ENCODE measurements at regions not wholly inside any gene's neighbourhood (a gene's known extent, or its start where the extent isn't known, plus 50 kb on each side); places are given as distances from the start of the nearest gene placed in this dataset.

DNA sequence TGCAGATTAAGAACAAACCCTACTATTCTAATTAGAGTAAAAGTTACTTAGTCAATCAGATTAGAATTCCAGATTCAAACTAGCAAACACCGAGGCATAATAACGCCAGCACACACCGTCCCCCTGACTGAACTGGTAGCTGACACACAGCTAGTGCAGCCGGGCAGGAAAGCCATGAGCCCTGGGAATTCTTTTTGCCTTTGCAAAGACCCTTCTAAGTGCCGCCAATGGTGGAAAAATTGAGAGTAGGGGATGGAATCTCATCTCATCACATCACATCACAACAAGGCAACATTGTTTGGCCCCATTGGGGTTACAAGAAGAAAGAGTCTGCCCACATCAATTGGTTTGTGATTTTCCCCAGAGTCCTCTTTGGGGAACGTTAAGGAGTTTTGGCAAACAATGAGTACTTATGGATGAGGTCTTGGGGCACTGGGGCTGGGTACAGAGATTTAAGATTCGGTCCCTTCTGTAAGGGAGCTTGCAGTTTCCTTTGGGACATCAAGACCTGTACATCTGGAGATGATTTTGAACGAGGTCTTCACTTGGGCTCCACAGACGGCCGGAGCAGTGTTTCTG is 120.4 kb upstream of the MEF2A start:
- TF ChIP-seq, protein P1, sequence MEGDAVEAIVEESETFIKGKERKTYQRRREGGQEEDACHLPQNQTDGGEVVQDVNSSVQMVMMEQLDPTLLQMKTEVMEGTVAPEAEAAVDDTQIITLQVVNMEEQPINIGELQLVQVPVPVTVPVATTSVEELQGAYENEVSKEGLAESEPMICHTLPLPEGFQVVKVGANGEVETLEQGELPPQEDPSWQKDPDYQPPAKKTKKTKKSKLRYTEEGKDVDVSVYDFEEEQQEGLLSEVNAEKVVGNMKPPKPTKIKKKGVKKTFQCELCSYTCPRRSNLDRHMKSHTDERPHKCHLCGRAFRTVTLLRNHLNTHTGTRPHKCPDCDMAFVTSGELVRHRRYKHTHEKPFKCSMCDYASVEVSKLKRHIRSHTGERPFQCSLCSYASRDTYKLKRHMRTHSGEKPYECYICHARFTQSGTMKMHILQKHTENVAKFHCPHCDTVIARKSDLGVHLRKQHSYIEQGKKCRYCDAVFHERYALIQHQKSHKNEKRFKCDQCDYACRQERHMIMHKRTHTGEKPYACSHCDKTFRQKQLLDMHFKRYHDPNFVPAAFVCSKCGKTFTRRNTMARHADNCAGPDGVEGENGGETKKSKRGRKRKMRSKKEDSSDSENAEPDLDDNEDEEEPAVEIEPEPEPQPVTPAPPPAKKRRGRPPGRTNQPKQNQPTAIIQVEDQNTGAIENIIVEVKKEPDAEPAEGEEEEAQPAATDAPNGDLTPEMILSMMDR (IDR thresholded peaks at IDR 0.05; ENCODE audit: low read length), result no peak
- TF ChIP-seq EZH2phosphoT487 (IDR thresholded peaks at IDR 0.05; ENCODE audit: low read length) (no peak), EZH2 (optimal IDR thresholded peaks at IDR 0.05; ENCODE audit: low read depth, low read length) (no peak)

Data from MM.1S (cell line).